ENCODE measurements at regions not wholly inside any gene's neighbourhood (a gene's known extent, or its start where the extent isn't known, plus 50 kb on each side); places are given as distances from the start of the nearest gene placed in this dataset.

GRCh38 chr3:176275538-176275937 is 921.7 kb downstream of the TBL1XR1 start:
- Histone ChIP-seq H3K4me1 (no peaks in the 10 kb centered on the region), H3K4me3 (replicated peaks in 1 of 3) (no peak overlapping the region), H3K27ac (no peak overlapping the region), H3K9me3 (no peaks in the 10 kb centered on the region), H3K36me3 (no peaks in the 10 kb centered on the region), H3K27me3 (no peaks in the 10 kb centered on the region)
- no peak for TF ChIP-seq CTCF (IDR thresholded peaks at IDR 0.05)
- no peak for TF ChIP-seq POLR2A (IDR thresholded peaks at IDR 0.05)
- WGBS, 2 donors: 92% methylated on average over 3 of the region's 3 CpGs
- intact Hi-C loops (cut with DNase I): no loop called here
- DNase-seq: no peak

GRCh38 chr3:176275113-176275512 is 922.2 kb downstream of the TBL1XR1 start:
- H3K9me3 ChIP-seq: no peaks in the 10 kb centered on the region
- intact Hi-C loops (cut with DNase I): no loop called here
- DNase-seq: no peak
- TF ChIP-seq CTCF (IDR thresholded peaks at IDR 0.05) (no peak), POLR2A (IDR thresholded peaks at IDR 0.05) (no peak)
- WGBS, 2 donors: 53 to 57% methylated on average over 2 of the region's 2 CpGs
- no peaks in the 10 kb centered on the region for H3K4me1 ChIP-seq
- no peaks in the 10 kb centered on the region for H3K36me3 ChIP-seq
- no peak overlapping the region for H3K27ac ChIP-seq
- H3K27me3 ChIP-seq: no peaks in the 10 kb centered on the region
- H3K4me3 ChIP-seq (replicated peaks in 1 of 3): no peak overlapping the region

- H3K9me3 ChIP-seq: no peaks in the 10 kb centered on the region
- H3K4me3 ChIP-seq (replicated peaks in 1 of 3): no peak overlapping the region
- WGBS, 2 donors: 61 to 76% methylated on average over 5 of the region's 5 CpGs
- H3K4me1 ChIP-seq: no peaks in the 10 kb centered on the region
- TF ChIP-seq POLR2A (IDR thresholded peaks at IDR 0.05): no peak
- no peak for TF ChIP-seq CTCF (IDR thresholded peaks at IDR 0.05)
- DNase-seq: no peak
- H3K27me3 ChIP-seq: no peaks in the 10 kb centered on the region
- no peak overlapping the region for H3K27ac ChIP-seq
- intact Hi-C loops (cut with DNase I): no loop called here
- no peaks in the 10 kb centered on the region for H3K36me3 ChIP-seq
Observed at GRCh38 chr3:176274161-176274560, 923.1 kb downstream of the TBL1XR1 start.

- DNase-seq: no peak
- Histone ChIP-seq H3K27me3 (no peaks in the 10 kb centered on the region), H3K4me3 (replicated peaks in 1 of 3) (no peak overlapping the region), H3K4me1 (no peaks in the 10 kb centered on the region), H3K27ac (no peak overlapping the region), H3K36me3 (no peaks in the 10 kb centered on the region), H3K9me3 (no peaks in the 10 kb centered on the region)
- TF ChIP-seq POLR2A (IDR thresholded peaks at IDR 0.05) (no peak), CTCF (IDR thresholded peaks at IDR 0.05) (no peak)
- intact Hi-C loops (cut with DNase I): no loop called here
- WGBS, 2 donors: 89 to 92% methylated on average over 8 of the region's 8 CpGs
Observed at GRCh38 chr3:176262071-176262470, 935.2 kb downstream of the TBL1XR1 start.

- Histone ChIP-seq H3K9me3 (no peaks in the 10 kb centered on the region), H3K27me3 (no peaks in the 10 kb centered on the region), H3K36me3 (no peaks in the 10 kb centered on the region), H3K4me3 (replicated peaks in 1 of 3) (no peak overlapping the region), H3K27ac (no peak overlapping the region), H3K4me1 (no peaks in the 10 kb centered on the region)
- DNase-seq: no peak
- WGBS, 2 donors: 72 to 79% methylated on average over 3 of the region's 3 CpGs
- intact Hi-C loops (cut with DNase I): no loop called here
- TF ChIP-seq POLR2A (IDR thresholded peaks at IDR 0.05) (no peak), CTCF (IDR thresholded peaks at IDR 0.05) (no peak)
Observed at GRCh38 chr3:176247191-176247590, 950.1 kb downstream of the TBL1XR1 start.

Measured in thyroid gland (tissue), 4 donors.